Neuronal stem cell (in vitro differentiated cells): ENCODE measurements at regions not wholly inside any gene's neighbourhood (a gene's known extent, or its start where the extent isn't known, plus 50 kb on each side); places are given as distances from the start of the nearest gene placed in this dataset.

Experiments
- DNase-seq: peaks from one replicate; pipeline ENCODE4 v3.0.0-alpha.2; 2013; ENCODE audit warnings: low spot score
- H2AFZ ChIP-seq: one replicate; pipeline ENCODE4 v1.6.1; 2013; ENCODE audit warnings: mild to moderate bottlenecking, low read length, inconsistent platforms
- H2AK5ac ChIP-seq: 2 replicates; pipeline ENCODE4 v1.6.1; 2013; ENCODE audit warnings: low read depth, mild to moderate bottlenecking, inconsistent platforms, low read length, moderate library complexity, mixed read lengths
- H2BK120ac ChIP-seq: 2 replicates; pipeline ENCODE4 v1.6.1; 2013; ENCODE audit warnings: low read depth, mild to moderate bottlenecking, inconsistent platforms, low read length, moderate library complexity, mixed read lengths
- H2BK12ac ChIP-seq: one replicate; pipeline ENCODE4 v1.6.1; 2013; ENCODE audit warnings: low read length, inconsistent platforms
- H2BK15ac ChIP-seq: 2 replicates; pipeline ENCODE4 v1.6.1; 2013; ENCODE audit warnings: mild to moderate bottlenecking, low read length, inconsistent platforms, mixed read lengths
- H2BK5ac ChIP-seq: one replicate; pipeline ENCODE4 v1.6.1; 2013; ENCODE audit warnings: inconsistent platforms, mild to moderate bottlenecking, low read length, moderate library complexity
- H3K14ac ChIP-seq: one replicate; pipeline ENCODE4 v1.6.1; 2013; ENCODE audit warnings: low read length, inconsistent platforms
- H3K18ac ChIP-seq: 2 replicates; pipeline ENCODE4 v1.6.1; 2013; ENCODE audit warnings: low read length, inconsistent platforms
- H3K23ac ChIP-seq: 2 replicates; pipeline ENCODE4 v1.6.1; 2013; ENCODE audit warnings: low read depth, mild to moderate bottlenecking, mixed read lengths, low read length, inconsistent platforms; ENCODE audit not compliant: poor library complexity
- H3K27ac ChIP-seq: replicated peaks from 3 replicates; pipeline ENCODE4 v1.5.1; 2013; ENCODE audit warnings: low read length, inconsistent platforms
- H3K27me3 ChIP-seq, 3 experiments: 2 replicates each; pipeline ENCODE4 v1.6.1; 2013; ENCODE audit warnings: low read length in 3 of 3, mild to moderate bottlenecking in 2 of 3, inconsistent platforms in 1 of 3, low read depth in 1 of 3, mixed read lengths in 1 of 3, moderate library complexity in 1 of 3; ENCODE audit not compliant: control insufficient read depth in 3 of 3, insufficient read depth in 3 of 3
- H3K36me3 ChIP-seq, 2 donors: replicated peaks in 1 of 2; 2 replicates each; pipeline ENCODE4 v1.6.1; 2013; ENCODE audit warnings: low read length in 2 of 2; ENCODE audit not compliant: control insufficient read depth in 2 of 2, insufficient read depth in 2 of 2
- H3K4ac ChIP-seq: 2 replicates; pipeline ENCODE4 v1.6.1; 2013; ENCODE audit warnings: inconsistent platforms, mild to moderate bottlenecking, low read length, moderate library complexity
- H3K4me1 ChIP-seq, 2 donors: 1 replicate in 1 of 2; 2 replicates in 1 of 2; pipeline ENCODE4 v1.6.1; 2013; ENCODE audit warnings: low read length in 2 of 2, low read depth in 1 of 2; ENCODE audit not compliant: control insufficient read depth in 2 of 2, insufficient read depth in 1 of 2
- H3K4me2 ChIP-seq: one replicate; pipeline ENCODE4 v1.6.1; 2013; ENCODE audit warnings: mild to moderate bottlenecking, low read length, inconsistent platforms; ENCODE audit not compliant: insufficient read depth, poor library complexity, severe bottlenecking
- H3K4me3 ChIP-seq, 2 donors: 2 replicates each; pipeline ENCODE4 v1.5.1; 2013; ENCODE audit warnings: low read length in 2 of 2, mild to moderate bottlenecking in 2 of 2, inconsistent platforms in 1 of 2, moderate library complexity in 1 of 2
- H3K79me1 ChIP-seq: one replicate; pipeline ENCODE4 v1.6.1; 2013; ENCODE audit warnings: low read depth, mild to moderate bottlenecking, inconsistent platforms, low read length, moderate library complexity
- H3K9ac ChIP-seq: one replicate; pipeline ENCODE4 v1.6.1; 2013; ENCODE audit warnings: mild to moderate bottlenecking, low read depth, low read length, inconsistent platforms; ENCODE audit not compliant: poor library complexity
- H3K9me3 ChIP-seq, 2 donors: replicated peaks in 1 of 2; 2 replicates each; pipeline versions ENCODE3 to v1.6.1; 2013; ENCODE audit warnings: low read length in 2 of 2, mild to moderate bottlenecking in 2 of 2, inconsistent platforms in 1 of 2, low read depth in 1 of 2, mixed read lengths in 1 of 2, moderate library complexity in 1 of 2; ENCODE audit not compliant: control insufficient read depth in 2 of 2, insufficient read depth in 1 of 2
- H4K8ac ChIP-seq: one replicate; pipeline ENCODE4 v1.6.1; 2013; ENCODE audit warnings: low read depth, mild to moderate bottlenecking, inconsistent platforms, low read length, moderate library complexity
- H4K91ac ChIP-seq: one replicate; pipeline ENCODE4 v1.6.1; 2013; ENCODE audit warnings: low read length, low read depth, mild to moderate bottlenecking, inconsistent platforms; ENCODE audit not compliant: poor library complexity
- WGBS, 2 donors: extraction: QIAGEN DNeasy Blood & Tissue Kit; methylation state at CpG; one replicate each; pipeline ENCODE4 v1.1.7; 2013; ENCODE audit warnings: missing lambda C conversion rate in 2 of 2, mixed read lengths in 1 of 2; ENCODE audit not compliant: insufficient read length in 2 of 2, insufficient replicate concordance in 1 of 2; ENCODE audit errors: extremely low coverage in 2 of 2; 5-methylcytosine and 5-hydroxymethylcytosine counted together

GRCh38 chr10:63008491-63008890 lies 124.6 kb upstream of the NRBF2 start:
- no peak overlapping the region for H2BK120ac ChIP-seq
- no peak overlapping the region for H4K8ac ChIP-seq
- H3K4me1 ChIP-seq = no peaks in the 10 kb centered on the region
- H2AK5ac ChIP-seq = no peak overlapping the region
- H3K9me3 ChIP-seq = no peaks in the 10 kb centered on the region
- no peak overlapping the region for H3K14ac ChIP-seq
- no peak for DNase-seq
- H3K4me3 ChIP-seq = no peak overlapping the region
- no peak overlapping the region for H2BK12ac ChIP-seq
- no peaks in the 10 kb centered on the region for H3K27me3 ChIP-seq
- H3K4ac ChIP-seq = no peak overlapping the region
- no peak overlapping the region for H3K23ac ChIP-seq
- H3K36me3 ChIP-seq = no peaks in the 10 kb centered on the region
- no peak overlapping the region for H3K18ac ChIP-seq
- H3K4me2 ChIP-seq = no peak overlapping the region
- H4K91ac ChIP-seq = no peak overlapping the region
- H3K9ac ChIP-seq = no peak overlapping the region
- H3K27ac ChIP-seq = no peak overlapping the region
- no peak overlapping the region for H2BK5ac ChIP-seq
- H3K79me1 ChIP-seq = no peaks in the 10 kb centered on the region
- H2AFZ ChIP-seq = no peak overlapping the region
- no peak overlapping the region for H2BK15ac ChIP-seq

- Histone ChIP-seq H3K4me3 (no peak overlapping the region), H2BK5ac (no peak overlapping the region), H3K79me1 (no peaks in the 10 kb centered on the region), H3K23ac (no peak overlapping the region), H3K4me1 (no peaks in the 10 kb centered on the region), H3K36me3 (no peaks in the 10 kb centered on the region), H3K18ac (no peak overlapping the region), H3K4ac (no peak overlapping the region), H4K91ac (no peak overlapping the region), H2AFZ (no peak overlapping the region), H3K4me2 (no peak overlapping the region), H3K9me3 (no peaks in the 10 kb centered on the region), H3K9ac (no peak overlapping the region), H4K8ac (no peak overlapping the region), H2BK12ac (no peak overlapping the region), H2BK15ac (no peak overlapping the region), H3K27ac (no peak overlapping the region), H2AK5ac (no peak overlapping the region), H3K27me3 (no peaks in the 10 kb centered on the region), H3K14ac (no peak overlapping the region), H2BK120ac (no peak overlapping the region)
- DNase-seq = no peak
- no CpG with 5 or more reads among the region's 9 CpGs for WGBS, 2 donors
Measured at GRCh38 chr10:63007112-63007511, 126.0 kb upstream of the NRBF2 start.

GRCh38 chr10:63005246-63005645 lies 127.9 kb upstream of the NRBF2 start:
- no peak overlapping the region for H3K14ac ChIP-seq
- no peak overlapping the region for H2AK5ac ChIP-seq
- H3K4ac ChIP-seq = no peak overlapping the region
- H2AFZ ChIP-seq = no peak overlapping the region
- H3K79me1 ChIP-seq = no peaks in the 10 kb centered on the region
- no peak overlapping the region for H4K8ac ChIP-seq
- no peak overlapping the region for H2BK120ac ChIP-seq
- no peak overlapping the region for H3K4me2 ChIP-seq
- no peak overlapping the region for H3K18ac ChIP-seq
- no CpG with 5 or more reads among the region's 3 CpGs for WGBS, 2 donors
- no peak overlapping the region for H2BK15ac ChIP-seq
- no peaks in the 10 kb centered on the region for H3K4me1 ChIP-seq
- no peak overlapping the region for H4K91ac ChIP-seq
- H3K36me3 ChIP-seq = no peaks in the 10 kb centered on the region
- H3K4me3 ChIP-seq = no peak overlapping the region
- H3K27me3 ChIP-seq = no peaks in the 10 kb centered on the region
- H2BK12ac ChIP-seq = no peak overlapping the region
- H3K9ac ChIP-seq = no peak overlapping the region
- no peak overlapping the region for H2BK5ac ChIP-seq
- H3K9me3 ChIP-seq = no peaks in the 10 kb centered on the region
- H3K27ac ChIP-seq = no peak overlapping the region
- no peak for DNase-seq
- H3K23ac ChIP-seq = no peak overlapping the region

- no peak overlapping the region for H2BK15ac ChIP-seq
- WGBS, 2 donors = no CpG with 5 or more reads among the region's 5 CpGs
- no peaks in the 10 kb centered on the region for H3K9me3 ChIP-seq
- no peak overlapping the region for H3K23ac ChIP-seq
- no peaks in the 10 kb centered on the region for H3K36me3 ChIP-seq
- H3K27me3 ChIP-seq = no peaks in the 10 kb centered on the region
- DNase-seq = no peak
- no peak overlapping the region for H3K27ac ChIP-seq
- no peak overlapping the region for H2BK120ac ChIP-seq
- H4K8ac ChIP-seq = no peak overlapping the region
- no peak overlapping the region for H2AK5ac ChIP-seq
- no peak overlapping the region for H3K14ac ChIP-seq
- H3K4ac ChIP-seq = no peak overlapping the region
- no peak overlapping the region for H2BK12ac ChIP-seq
- no peak overlapping the region for H3K9ac ChIP-seq
- no peak overlapping the region for H3K4me2 ChIP-seq
- H3K18ac ChIP-seq = no peak overlapping the region
- no peaks in the 10 kb centered on the region for H3K4me1 ChIP-seq
- H3K79me1 ChIP-seq = no peaks in the 10 kb centered on the region
- no peak overlapping the region for H2AFZ ChIP-seq
- no peak overlapping the region for H4K91ac ChIP-seq
- no peak overlapping the region for H2BK5ac ChIP-seq
- H3K4me3 ChIP-seq = no peak overlapping the region
Measured at GRCh38 chr10:63003816-63004453, 129.2 kb upstream of the NRBF2 start.
